ENCODE measurements at regions not wholly inside any gene's neighbourhood (a gene's known extent, or its start where the extent isn't known, plus 50 kb on each side); places are given as distances from the start of the nearest gene placed in this dataset.

DNA sequence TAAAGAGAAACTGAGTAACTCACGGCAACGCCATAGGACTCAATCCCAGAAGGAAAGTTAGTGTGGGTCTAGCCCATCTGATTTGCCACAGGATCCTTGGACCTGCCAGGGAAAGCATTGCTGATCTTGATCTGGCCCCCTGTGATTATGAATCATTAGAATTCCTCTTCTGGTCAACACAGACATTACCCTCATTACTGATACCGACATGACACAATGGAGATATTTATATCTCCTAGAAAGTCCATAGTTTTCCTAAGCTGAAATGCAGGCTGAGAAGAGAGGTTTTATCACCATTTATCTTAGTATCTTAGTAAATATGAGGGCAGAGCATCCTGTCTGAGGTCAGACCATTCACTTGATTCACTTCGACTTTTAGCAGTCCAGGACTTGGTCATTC is 75.5 kb upstream of the CCDC68 start:
- no peaks in the 10 kb centered on the region for H3K36me3 Mint-ChIP-seq (ENCODE audit: low read depth)
- H3K9me3 Mint-ChIP-seq (ENCODE audit: low read depth): no peaks in the 10 kb centered on the region
- no peaks in the 10 kb centered on the region for H3K4me1 Mint-ChIP-seq (ENCODE audit: low read depth)

DNA sequence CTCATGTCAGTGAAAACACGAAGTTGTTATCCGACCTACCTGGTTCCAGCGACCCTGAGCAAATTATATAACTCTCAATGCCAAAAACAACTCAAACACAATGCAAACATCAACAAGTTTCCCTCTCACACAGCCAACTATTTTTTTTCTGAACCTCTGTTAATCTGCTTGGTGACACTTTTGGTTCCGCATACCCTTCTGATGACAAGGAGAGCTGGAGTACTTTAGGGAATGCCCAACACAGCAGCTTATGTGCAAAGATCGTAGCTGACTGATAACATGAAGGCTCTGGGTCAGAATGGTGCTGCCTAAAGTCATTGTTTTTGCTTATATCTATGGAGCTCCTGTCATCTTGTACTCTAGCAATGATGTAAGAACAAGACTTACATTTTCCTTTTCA is 72.7 kb upstream of the CCDC68 start:
- Mint-ChIP-seq H3K9me3 (ENCODE audit: low read depth) (no peaks in the 10 kb centered on the region), H3K36me3 (ENCODE audit: low read depth) (no peaks in the 10 kb centered on the region), H3K4me1 (ENCODE audit: low read depth) (no peaks in the 10 kb centered on the region), H3K4me3 (ENCODE audit: unreplicated experiment) (no peak overlapping the region), H3K27ac (ENCODE audit: unreplicated experiment) (no peak overlapping the region), H3K27me3 (ENCODE audit: low read depth) (no peaks in the 10 kb centered on the region)
- TF ChIP-seq, protein P1, sequence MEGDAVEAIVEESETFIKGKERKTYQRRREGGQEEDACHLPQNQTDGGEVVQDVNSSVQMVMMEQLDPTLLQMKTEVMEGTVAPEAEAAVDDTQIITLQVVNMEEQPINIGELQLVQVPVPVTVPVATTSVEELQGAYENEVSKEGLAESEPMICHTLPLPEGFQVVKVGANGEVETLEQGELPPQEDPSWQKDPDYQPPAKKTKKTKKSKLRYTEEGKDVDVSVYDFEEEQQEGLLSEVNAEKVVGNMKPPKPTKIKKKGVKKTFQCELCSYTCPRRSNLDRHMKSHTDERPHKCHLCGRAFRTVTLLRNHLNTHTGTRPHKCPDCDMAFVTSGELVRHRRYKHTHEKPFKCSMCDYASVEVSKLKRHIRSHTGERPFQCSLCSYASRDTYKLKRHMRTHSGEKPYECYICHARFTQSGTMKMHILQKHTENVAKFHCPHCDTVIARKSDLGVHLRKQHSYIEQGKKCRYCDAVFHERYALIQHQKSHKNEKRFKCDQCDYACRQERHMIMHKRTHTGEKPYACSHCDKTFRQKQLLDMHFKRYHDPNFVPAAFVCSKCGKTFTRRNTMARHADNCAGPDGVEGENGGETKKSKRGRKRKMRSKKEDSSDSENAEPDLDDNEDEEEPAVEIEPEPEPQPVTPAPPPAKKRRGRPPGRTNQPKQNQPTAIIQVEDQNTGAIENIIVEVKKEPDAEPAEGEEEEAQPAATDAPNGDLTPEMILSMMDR (IDR thresholded peaks at IDR 0.05): no peak
- DNase-seq (ENCODE audit: low spot score): no peak

More for the DNA sequence above, 75.5 kb upstream of the CCDC68 start:
- no peak for DNase-seq (ENCODE audit: low spot score)
- Mint-ChIP-seq H3K4me3 (ENCODE audit: unreplicated experiment) (no peak overlapping the region), H3K27me3 (ENCODE audit: low read depth) (no peaks in the 10 kb centered on the region), H3K27ac (ENCODE audit: unreplicated experiment) (no peak overlapping the region)
- TF ChIP-seq, protein P1 (IDR thresholded peaks at IDR 0.05): no peak

DNA sequence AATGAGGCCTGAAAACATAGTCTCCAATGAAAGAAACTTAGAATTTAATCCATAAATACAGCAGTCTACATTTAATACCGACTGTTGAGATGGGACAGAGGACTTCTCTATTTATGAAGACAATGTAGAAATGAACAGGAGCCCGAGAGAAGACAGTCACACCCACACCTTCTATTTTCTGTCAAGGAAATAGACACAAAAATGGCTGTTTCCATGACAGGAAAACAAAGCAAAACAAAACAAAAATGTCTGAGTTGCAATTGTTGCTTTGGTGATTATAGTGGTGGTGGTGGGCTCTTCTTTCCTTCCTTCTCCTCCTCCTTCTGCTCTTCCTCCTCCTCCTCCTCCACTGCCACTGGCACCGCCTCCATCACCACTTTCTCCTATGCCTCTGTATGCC is 72.3 kb upstream of the CCDC68 start:
- H3K36me3 Mint-ChIP-seq (ENCODE audit: low read depth): no peaks in the 10 kb centered on the region
- TF ChIP-seq, protein P1 (IDR thresholded peaks at IDR 0.05): no peak
- no peaks in the 10 kb centered on the region for H3K27me3 Mint-ChIP-seq (ENCODE audit: low read depth)
- no peak for DNase-seq (ENCODE audit: low spot score)
- H3K4me3 Mint-ChIP-seq (ENCODE audit: unreplicated experiment): no peak overlapping the region
- no peaks in the 10 kb centered on the region for H3K4me1 Mint-ChIP-seq (ENCODE audit: low read depth)
- no peaks in the 10 kb centered on the region for H3K9me3 Mint-ChIP-seq (ENCODE audit: low read depth)
- no peak overlapping the region for H3K27ac Mint-ChIP-seq (ENCODE audit: unreplicated experiment)

DNA sequence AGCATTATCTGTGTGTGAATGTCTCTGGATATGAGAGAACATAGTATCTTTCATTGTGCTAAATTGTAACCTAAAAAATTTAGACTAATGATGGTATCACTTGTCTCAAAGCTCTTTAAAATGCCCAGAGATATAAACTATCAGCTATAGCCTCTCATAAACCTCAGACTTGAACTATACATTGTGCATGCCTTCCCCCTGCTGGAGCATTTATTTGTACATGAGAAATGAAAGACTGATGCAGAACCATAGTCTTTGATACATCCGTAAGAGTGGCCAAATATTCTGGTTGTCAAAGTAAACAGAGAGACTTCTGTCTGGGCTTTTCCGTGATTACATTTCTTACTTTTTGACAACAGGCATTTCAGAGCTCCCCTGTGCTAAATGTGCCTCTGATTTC is 71.9 kb upstream of the CCDC68 start:
- TF ChIP-seq, protein P1 (IDR thresholded peaks at IDR 0.05): peak; percentile 28
- no peaks in the 10 kb centered on the region for H3K4me1 Mint-ChIP-seq (ENCODE audit: low read depth)
- H3K9me3 Mint-ChIP-seq (ENCODE audit: low read depth): no peaks in the 10 kb centered on the region
- no peak overlapping the region for H3K27ac Mint-ChIP-seq (ENCODE audit: unreplicated experiment)
- H3K36me3 Mint-ChIP-seq (ENCODE audit: low read depth): no peaks in the 10 kb centered on the region
- H3K4me3 Mint-ChIP-seq (ENCODE audit: unreplicated experiment): no peak overlapping the region
- no peak for DNase-seq (ENCODE audit: low spot score)
- no peaks in the 10 kb centered on the region for H3K27me3 Mint-ChIP-seq (ENCODE audit: low read depth)

DNA sequence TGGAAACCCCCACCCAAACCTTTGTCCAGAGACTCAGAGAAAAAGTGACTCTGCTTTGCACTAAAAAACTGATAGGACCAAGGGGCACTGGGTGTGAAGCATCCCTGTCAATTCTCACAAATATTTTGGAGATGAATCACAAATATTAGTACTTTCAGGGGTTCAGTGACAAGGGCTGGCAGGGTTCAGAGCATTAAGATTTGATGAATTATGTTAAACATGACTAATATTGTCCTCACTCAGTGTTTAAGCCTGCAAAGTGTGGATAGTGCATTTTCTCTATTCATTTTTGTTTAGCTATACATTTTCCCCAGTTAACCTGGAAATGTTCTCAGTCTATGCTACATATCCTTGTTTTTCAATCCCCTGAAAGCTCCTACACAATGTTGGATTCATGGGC is 65.3 kb upstream of the CCDC68 start:
- Mint-ChIP-seq H3K9me3 (ENCODE audit: low read depth) (no peaks in the 10 kb centered on the region), H3K27me3 (ENCODE audit: low read depth) (no peaks in the 10 kb centered on the region), H3K27ac (ENCODE audit: unreplicated experiment) (no peak overlapping the region), H3K36me3 (ENCODE audit: low read depth) (no peaks in the 10 kb centered on the region), H3K4me3 (ENCODE audit: unreplicated experiment) (no peak overlapping the region), H3K4me1 (ENCODE audit: low read depth) (no peaks in the 10 kb centered on the region)
- no peak for DNase-seq (ENCODE audit: low spot score)
- TF ChIP-seq, protein P1 (IDR thresholded peaks at IDR 0.05): no peak
